HEK293T (cell line): ENCODE measurements at regions not wholly inside any gene's neighbourhood (a gene's known extent, or its start where the extent isn't known, plus 50 kb on each side); places are given as distances from the start of the nearest gene placed in this dataset.

Source experiments
- CTCF ChIA-PET: fragments of 350-600 bp; formaldehyde crosslinking; extraction: SDS; loops from one replicate; lab custom pipeline; 2021; ENCODE audit warnings: antibody characterized with exemption, inconsistent platforms; lab: Yijun Ruan, JAX
- POLR2A ChIA-PET: fragments of 350-600 bp; formaldehyde crosslinking; extraction: SDS; loops from one replicate; lab custom pipeline; 2020; ENCODE audit warnings: antibody characterized with exemption, inconsistent platforms; lab: Yijun Ruan, JAX
- DNase-seq: peaks from one replicate; pipeline ENCODE4 v3.0.0; 2012; ENCODE audit warnings: mixed read lengths; ENCODE audit errors: extremely low spot score
- ARNT ChIP-seq: fragments of 450-650 bp; IDR thresholded peaks from 2 replicates; pipeline ENCODE4 v1.6.1; 2017; ENCODE audit warnings: mild to moderate bottlenecking
- BHLHE40 ChIP-seq: fragments of 450-650 bp; IDR thresholded peaks from 2 replicates; pipeline ENCODE4 v1.6.1; 2016; ENCODE audit warnings: mild to moderate bottlenecking, moderate library complexity, borderline replicate concordance
- CTBP1 ChIP-seq: fragments of 450-650 bp; IDR thresholded peaks from 2 replicates; pipeline ENCODE4 v1.6.1; 2016; ENCODE audit warnings: borderline replicate concordance
- ELF4 ChIP-seq: fragments of 450-650 bp; IDR thresholded peaks from 2 replicates; pipeline ENCODE4 v1.6.1; 2017; ENCODE audit warnings: antibody characterized with exemption
- FOXA1 ChIP-seq: fragments of 450-650 bp; IDR thresholded peaks from 2 replicates; pipeline ENCODE4 v1.6.1; 2016; ENCODE audit warnings: mild to moderate bottlenecking
- FOXK2 ChIP-seq: fragments of 450-650 bp; IDR thresholded peaks from 2 replicates; pipeline ENCODE4 v1.6.1; 2016; ENCODE audit warnings: mild to moderate bottlenecking
- FOXM1 ChIP-seq: fragments of 450-650 bp; IDR thresholded peaks from 2 replicates; pipeline ENCODE4 v1.6.1; 2017; ENCODE audit warnings: mild to moderate bottlenecking, borderline replicate concordance
- HDGF ChIP-seq: fragments of 450-650 bp; IDR thresholded peaks from 2 replicates; pipeline ENCODE4 v1.6.1; 2017; ENCODE audit warnings: antibody characterized with exemption, borderline replicate concordance
- L3MBTL2 ChIP-seq: fragments of 450-650 bp; conservative IDR thresholded peaks from 2 replicates; pipeline ENCODE4 v1.6.1; 2016; ENCODE audit warnings: mild to moderate bottlenecking
- LEF1 ChIP-seq: fragments of 450-650 bp; IDR thresholded peaks from 2 replicates; pipeline ENCODE4 v1.6.1; 2017; ENCODE audit warnings: mild to moderate bottlenecking, borderline replicate concordance
- NFRKB ChIP-seq: fragments of 450-650 bp; IDR thresholded peaks from 2 replicates; pipeline ENCODE4 v1.6.1; 2016; ENCODE audit warnings: mild to moderate bottlenecking, moderate library complexity
- SP1 ChIP-seq: fragments of 450-650 bp; IDR thresholded peaks from 2 replicates; pipeline ENCODE4 v1.6.1; 2017
- SUZ12 ChIP-seq: fragments of 450-650 bp; IDR thresholded peaks from 2 replicates; pipeline ENCODE4 v1.6.1; 2016; ENCODE audit warnings: mild to moderate bottlenecking
- TARDBP ChIP-seq: fragments of 450-650 bp; IDR thresholded peaks from 2 replicates; pipeline ENCODE4 v1.6.1; 2016
- ZNF384 ChIP-seq: fragments of 450-650 bp; IDR thresholded peaks from 2 replicates; pipeline ENCODE4 v1.6.1; 2016
- TF ChIP-seq, protein P1 (sequence below): fragments of 450-650 bp; IDR thresholded peaks from 2 replicates; pipeline ENCODE4 v1.6.1; 2016

DNA sequence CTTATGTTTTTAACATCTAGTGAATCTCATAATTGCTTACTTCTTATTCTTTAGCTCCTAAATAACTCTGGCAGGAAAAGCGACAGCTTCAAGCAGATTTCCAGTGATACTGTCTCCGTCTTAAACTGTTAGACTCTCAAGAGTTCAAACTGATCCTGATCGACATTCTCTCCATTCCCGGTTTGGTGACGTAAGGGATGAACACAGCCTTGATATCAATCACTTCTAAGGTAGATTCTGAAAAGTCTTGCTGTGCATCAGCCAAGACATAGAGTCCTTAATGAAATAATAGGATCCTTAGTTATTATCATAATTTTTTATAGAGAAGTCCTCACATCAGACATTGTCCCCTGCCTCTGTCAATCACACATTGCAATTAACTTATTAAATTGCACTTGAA is 534.6 kb downstream of the TFEC start:
- TF ChIP-seq TARDBP = no peak
- TF ChIP-seq, protein P1, sequence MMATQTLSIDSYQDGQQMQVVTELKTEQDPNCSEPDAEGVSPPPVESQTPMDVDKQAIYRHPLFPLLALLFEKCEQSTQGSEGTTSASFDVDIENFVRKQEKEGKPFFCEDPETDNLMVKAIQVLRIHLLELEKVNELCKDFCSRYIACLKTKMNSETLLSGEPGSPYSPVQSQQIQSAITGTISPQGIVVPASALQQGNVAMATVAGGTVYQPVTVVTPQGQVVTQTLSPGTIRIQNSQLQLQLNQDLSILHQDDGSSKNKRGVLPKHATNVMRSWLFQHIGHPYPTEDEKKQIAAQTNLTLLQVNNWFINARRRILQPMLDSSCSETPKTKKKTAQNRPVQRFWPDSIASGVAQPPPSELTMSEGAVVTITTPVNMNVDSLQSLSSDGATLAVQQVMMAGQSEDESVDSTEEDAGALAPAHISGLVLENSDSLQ = peak; percentile 30; the same call in 1 of the 2 replicates
- CTCF ChIA-PET = no interaction called here
- no peak for DNase-seq

GRCh38 chr7:115494529-115495147 is 535.9 kb downstream of the TFEC start:
- no peak for DNase-seq
- TF ChIP-seq, protein P1 = peak; percentile 88
- TF ChIP-seq SP1 = no peak
- ChIA-PET POLR2A (no interaction called here), CTCF (interaction anchor here (0.6 kb wide), 1 partner anchor 741 kb away, joined by 4 read pairs; no protein-coding TSS in a partner anchor)

More for the DNA sequence above, 534.6 kb downstream of the TFEC start:
- POLR2A ChIA-PET = no interaction called here

- CTCF ChIA-PET = no interaction called here
- POLR2A ChIA-PET = no interaction called here
- no peak for TF ChIP-seq ZNF384
- no peak for TF ChIP-seq ARNT
- no peak for TF ChIP-seq CTBP1
- TF ChIP-seq FOXK2 = no peak
- TF ChIP-seq FOXM1 = no peak
- no peak for TF ChIP-seq BHLHE40
- no peak for TF ChIP-seq ELF4
- no peak for TF ChIP-seq HDGF
- no peak for TF ChIP-seq SUZ12
- TF ChIP-seq SP1 = no peak
- TF ChIP-seq L3MBTL2 = no peak
- TF ChIP-seq NFRKB = no peak
- no peak for TF ChIP-seq TARDBP
- no peak for TF ChIP-seq LEF1
- TF ChIP-seq FOXA1 = no peak
- TF ChIP-seq, protein P1 = no peak
These were observed 537.2 kb downstream of the TFEC start for GRCh38 chr7:115493381-115493780.

DNA sequence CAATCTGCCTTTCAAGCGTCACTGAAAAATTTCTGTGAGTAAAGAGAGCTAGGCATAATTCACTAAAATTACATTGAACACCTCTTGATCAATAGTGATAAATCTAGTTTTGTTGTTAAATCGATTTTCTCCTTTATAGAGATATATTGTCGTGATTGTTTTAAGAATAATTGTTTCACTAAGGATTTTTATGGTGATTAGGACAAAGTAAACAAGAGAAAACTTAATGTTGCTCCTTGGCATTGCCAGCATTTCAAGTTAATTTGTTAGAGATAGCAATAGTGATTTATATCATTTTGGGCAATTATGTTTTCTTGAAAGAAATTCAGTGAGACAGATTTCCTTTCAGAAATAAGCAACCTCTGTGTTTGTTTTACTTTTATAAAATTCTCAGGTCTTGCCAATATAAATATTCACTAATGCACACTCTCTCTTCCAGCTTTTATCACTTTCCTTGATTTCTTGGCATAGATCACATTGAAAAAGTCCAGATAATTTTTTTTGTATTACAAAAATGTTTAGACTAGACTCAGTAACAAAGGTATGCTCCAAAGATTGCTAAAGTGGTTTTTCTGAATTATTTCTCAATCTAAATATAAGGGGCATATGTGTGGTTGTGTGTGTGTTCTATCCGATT is 538.7 kb downstream of the TFEC start:
- POLR2A ChIA-PET = no interaction called here
- TF ChIP-seq FOXA1 (peak; percentile 69), LEF1 (no peak)
- TF ChIP-seq, protein P1 = peak; percentile 73
- no peak for DNase-seq
- CTCF ChIA-PET = no interaction called here

More at GRCh38 chr7:115493381-115493780, 537.2 kb downstream of the TFEC start:
- no peak for DNase-seq

GRCh38 chr7:115479448-115479847 is 551.1 kb downstream of the TFEC start:
- DNase-seq = no peak
- ChIA-PET POLR2A (no interaction called here), CTCF (no interaction called here)
- TF ChIP-seq SUZ12 (no peak), BHLHE40 (no peak), NFRKB (no peak), CTBP1 (no peak), ELF4 (no peak), HDGF (no peak), ZNF384 (no peak), SP1 (no peak)

DNA sequence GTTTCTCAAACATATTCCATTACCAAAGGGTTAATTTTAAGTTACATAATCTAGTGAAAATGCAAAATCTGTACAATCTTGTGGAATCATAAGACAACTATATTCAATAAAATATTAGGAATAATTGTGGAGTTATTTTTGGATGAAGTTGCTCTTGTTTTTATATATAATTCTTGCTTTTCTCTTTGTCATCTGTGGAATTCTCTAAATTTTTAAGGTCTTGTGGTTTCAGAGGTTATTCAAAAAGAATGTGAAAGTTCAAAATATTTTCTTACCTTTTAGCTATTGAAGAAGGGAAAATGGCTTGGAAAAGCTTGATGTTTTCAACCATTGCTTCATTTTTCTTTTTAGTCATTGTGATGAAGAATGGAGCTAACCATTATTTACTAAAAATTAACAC is 552.1 kb downstream of the TFEC start:
- POLR2A ChIA-PET = no interaction called here
- DNase-seq = no peak
- CTCF ChIA-PET = no interaction called here
- TF ChIP-seq SP1 = no peak
- no peak for TF ChIP-seq CTBP1
- TF ChIP-seq NFRKB = no peak
- no peak for TF ChIP-seq L3MBTL2
- no peak for TF ChIP-seq ARNT
- TF ChIP-seq SUZ12 = no peak
- no peak for TF ChIP-seq BHLHE40
